ENCODE measurements at regions not wholly inside any gene's neighbourhood (a gene's known extent, or its start where the extent isn't known, plus 50 kb on each side); places are given as distances from the start of the nearest gene placed in this dataset.

DNA sequence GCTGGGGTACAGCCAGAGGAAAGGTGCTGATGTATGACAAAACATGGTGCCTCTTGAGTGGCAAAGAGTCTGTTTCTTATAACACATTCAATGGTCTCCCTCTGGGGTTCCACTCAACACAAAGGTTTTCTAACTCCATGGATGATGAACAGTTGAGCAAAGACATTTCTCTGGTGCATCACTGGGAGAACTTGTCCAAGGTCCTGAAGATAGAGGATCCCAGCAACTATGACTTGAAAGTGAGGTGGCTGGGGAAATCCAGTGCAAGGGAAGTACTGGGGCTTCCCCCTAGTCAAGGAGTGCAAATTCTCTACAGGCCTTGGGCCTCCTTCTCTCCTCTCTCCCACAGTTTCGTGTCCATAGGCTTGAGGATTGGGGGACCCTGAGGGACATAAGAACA, 431.1 kb downstream of the WDR72 start:
- TF ChIP-seq CTCF (IDR thresholded peaks at IDR 0.05; ENCODE audit: borderline replicate concordance, extremely low read depth, low read length, poor library complexity, severe bottlenecking) (no peak), EZH2 (IDR thresholded peaks at IDR 0.05; ENCODE audit: borderline replicate concordance, low read depth, low read length, severe bottlenecking) (no peak)
